ENCODE measurements at regions not wholly inside any gene's neighbourhood (a gene's known extent, or its start where the extent isn't known, plus 50 kb on each side); places are given as distances from the start of the nearest gene placed in this dataset.

GRCh38 chr3:74750901-74751300, 136.4 kb upstream of the CNTN3 start:
- TF ChIP-seq POLR2A (IDR thresholded peaks at IDR 0.05; ENCODE audit: low read length) = no peak
- no peak for TF ChIP-seq GATA1 (IDR thresholded peaks at IDR 0.05; ENCODE audit: low read depth, low read length)

Measured in erythroblast (primary cell).